H1 (cell line): ENCODE measurements at regions not wholly inside any gene's neighbourhood (a gene's known extent, or its start where the extent isn't known, plus 50 kb on each side); places are given as distances from the start of the nearest gene placed in this dataset.
A peak's percentile ranks its signal among the peaks of the same experiment; 100 is the strongest.

Source experiments
- CTCF ChIA-PET: fragments of 300-600 bp; sonication (Branson Sonifier 250); formaldehyde crosslinking; loops from one replicate; lab custom pipeline; 2021; ENCODE audit not compliant: partially characterized antibody; lab: Charles Lee
- POLR2A ChIA-PET: fragments of 300-600 bp; sonication (Branson Sonifier 250); formaldehyde crosslinking; loops from one replicate; lab custom pipeline; 2021; ENCODE audit warnings: inconsistent platforms; ENCODE audit not compliant: partially characterized antibody; lab: Charles Lee
- DNase-seq, 2 experiments: peaks; one replicate each; pipeline versions ENCODE4 v3.0.0 to v3.0.0-alpha.2; 2010 to 2022; ENCODE audit warnings: low spot score in 2 of 2, low read depth in 1 of 2, mixed read lengths in 1 of 2
- FAIRE-seq: peaks from 2 replicates; lab custom pipeline; 2011; peaks lifted over from hg19 to GRCh38; lab: Jason Lieb, UNC
- H2AFZ ChIP-seq: 2 replicates; pipeline ENCODE4 v1.8.1; 2012; ENCODE audit warnings: low read length, inconsistent platforms
- H2AK5ac ChIP-seq: 2 replicates; pipeline ENCODE4 v1.6.1; 2013; ENCODE audit warnings: low read depth, low read length
- H2BK120ac ChIP-seq: replicated peaks from 2 replicates; pipeline ENCODE3; 2013; ENCODE audit warnings: low read depth, low read length, inconsistent platforms
- H2BK12ac ChIP-seq: 2 replicates; pipeline ENCODE4 v1.6.1; 2013; ENCODE audit warnings: low read depth, low read length
- H2BK15ac ChIP-seq: 2 replicates; pipeline ENCODE4 v1.6.1; 2013; ENCODE audit warnings: low read length
- H2BK20ac ChIP-seq: 2 replicates; pipeline ENCODE4 v1.6.1; 2013; ENCODE audit warnings: low read length
- H2BK5ac ChIP-seq: 2 replicates; pipeline ENCODE4 v1.6.1; 2013; ENCODE audit warnings: low read depth, low read length
- H3K14ac ChIP-seq: 2 replicates; pipeline ENCODE4 v1.6.1; 2013; ENCODE audit warnings: inconsistent platforms; ENCODE audit not compliant: insufficient read length
- H3K18ac ChIP-seq: 2 replicates; pipeline ENCODE4 v1.6.1; 2013; ENCODE audit warnings: low read length; ENCODE audit errors: extremely low read depth
- H3K23ac ChIP-seq: 2 replicates; pipeline ENCODE4 v1.6.1; 2013; ENCODE audit warnings: inconsistent platforms; ENCODE audit not compliant: insufficient read length
- H3K23me2 ChIP-seq: 2 replicates; pipeline ENCODE4 v1.6.1; 2013; ENCODE audit warnings: low read depth, low read length
- H3K27ac ChIP-seq: 2 replicates; pipeline ENCODE4 v1.6.1; 2011; ENCODE audit warnings: low read depth, low read length, inconsistent platforms
- H3K27me3 ChIP-seq, 4 experiments: replicated peaks in 1 of 4; 1 replicate in 1 of 4; 2 replicates in 3 of 4; pipeline versions ENCODE4 v1.6.1 to v1.8.1; 2011 to 2013; ENCODE audit warnings: low read length in 3 of 4, mild to moderate bottlenecking in 3 of 4, inconsistent platforms in 2 of 4, mixed read lengths in 2 of 4, moderate library complexity in 1 of 4; ENCODE audit not compliant: control insufficient read depth in 3 of 4, insufficient read depth in 3 of 4; ENCODE audit errors: extremely low read depth in 1 of 4
- H3K36me3 ChIP-seq, 4 experiments: 2 replicates each; pipeline versions ENCODE4 v1.6.1 to v1.8.1; 2011 to 2013; ENCODE audit warnings: mild to moderate bottlenecking in 4 of 4, low read length in 3 of 4, moderate library complexity in 2 of 4, control low read depth in 1 of 4, inconsistent platforms in 1 of 4; ENCODE audit not compliant: insufficient read depth in 4 of 4, control insufficient read depth in 2 of 4
- H3K4ac ChIP-seq: replicated peaks from 2 replicates; pipeline ENCODE3; 2013; ENCODE audit warnings: low read length, low read depth, mixed read lengths, inconsistent platforms; ENCODE audit not compliant: insufficient read length
- H3K4me1 ChIP-seq, 4 experiments: replicated peaks in 1 of 4; 1 replicate in 1 of 4; 2 replicates in 3 of 4; pipeline versions ENCODE4 v1.6.1 to v1.8.1; 2011 to 2013; ENCODE audit warnings: low read length in 3 of 4, inconsistent platforms in 2 of 4, mixed read lengths in 1 of 4; ENCODE audit not compliant: insufficient read depth in 4 of 4, control insufficient read depth in 3 of 4
- H3K4me2 ChIP-seq, 2 experiments: 2 replicates each; pipeline versions ENCODE4 v1.6.1 to v1.8.1; 2011 to 2013; ENCODE audit warnings: low read depth in 2 of 2, low read length in 2 of 2, control low read depth in 1 of 2, inconsistent platforms in 1 of 2, mild to moderate bottlenecking in 1 of 2; ENCODE audit not compliant: insufficient read depth in 1 of 2
- H3K4me3 ChIP-seq, 4 experiments: fragments of 200-600, 300-600 bp in 1 of 4; sonication (generic), shearing (Covaris generic), sonication (Bioruptor Twin) in 1 of 4; 2 replicates each; pipeline versions ENCODE4 v1.5.1 to v1.8.1; 2011 to 2016; ENCODE audit warnings: low read length in 4 of 4, low read depth in 3 of 4, control low read depth in 2 of 4, inconsistent platforms in 2 of 4, mild to moderate bottlenecking in 2 of 4, mixed read lengths in 1 of 4, moderate library complexity in 1 of 4; ENCODE audit not compliant: insufficient read depth in 2 of 4; ENCODE audit errors: extremely low read depth in 1 of 4
- H3K56ac ChIP-seq: replicated peaks from 2 replicates; pipeline ENCODE3; 2013; ENCODE audit warnings: low read depth, mild to moderate bottlenecking, mixed read lengths, low read length, inconsistent platforms; ENCODE audit not compliant: insufficient read length
- H3K79me1 ChIP-seq: 2 replicates; pipeline ENCODE4 v1.6.1; 2013; ENCODE audit warnings: low read depth, low read length, control low read depth
- H3K79me2 ChIP-seq, 2 experiments: 2 replicates each; pipeline versions ENCODE4 v1.6.1 to v1.8.1; 2012 to 2013; ENCODE audit warnings: low read length in 2 of 2, mild to moderate bottlenecking in 2 of 2, inconsistent platforms in 1 of 2; ENCODE audit not compliant: insufficient read depth in 2 of 2, control insufficient read depth in 1 of 2
- H3K9ac ChIP-seq, 4 experiments: replicated peaks in 1 of 4; 1 replicate in 1 of 4; 2 replicates in 3 of 4; pipeline versions ENCODE4 v1.6.1 to v1.8.1; 2011 to 2013; ENCODE audit warnings: low read depth in 3 of 4, low read length in 3 of 4, control low read depth in 2 of 4, mild to moderate bottlenecking in 2 of 4, moderate library complexity in 2 of 4, inconsistent platforms in 1 of 4; ENCODE audit errors: extremely low read depth in 1 of 4
- H3K9me3 ChIP-seq, 2 experiments: 2 replicates each; pipeline versions ENCODE4 v1.6.1 to v1.8.1; 2012 to 2013; ENCODE audit warnings: mild to moderate bottlenecking in 2 of 2, moderate library complexity in 2 of 2, control low read depth in 1 of 2, inconsistent platforms in 1 of 2, low read depth in 1 of 2, low read length in 1 of 2, mixed read lengths in 1 of 2; ENCODE audit not compliant: insufficient read depth in 2 of 2
- H4K20me1 ChIP-seq, 2 experiments: replicated peaks in 1 of 2; 2 replicates each; pipeline versions ENCODE3 to v1.8.1; 2011 to 2013; ENCODE audit warnings: inconsistent platforms in 2 of 2, low read length in 2 of 2, mild to moderate bottlenecking in 1 of 2; ENCODE audit not compliant: insufficient read depth in 2 of 2, control insufficient read depth in 1 of 2
- H4K5ac ChIP-seq: 2 replicates; pipeline ENCODE4 v1.6.1; 2013; ENCODE audit warnings: low read length, low read depth, mixed read lengths, inconsistent platforms; ENCODE audit not compliant: insufficient read length
- H4K8ac ChIP-seq: 2 replicates; pipeline ENCODE4 v1.8.0; 2013; ENCODE audit warnings: mild to moderate bottlenecking, moderate library complexity, low read length, inconsistent platforms; ENCODE audit not compliant: insufficient read depth; ENCODE audit errors: extremely low read depth
- H4K91ac ChIP-seq: replicated peaks from 2 replicates; pipeline ENCODE3; 2013; ENCODE audit warnings: low read length, mixed read lengths, inconsistent platforms; ENCODE audit not compliant: insufficient read length
- BACH1 ChIP-seq: IDR thresholded peaks from 2 replicates; pipeline ENCODE4 v1.6.1; 2012; ENCODE audit warnings: low read length, improper control_type of control experiment
- CEBPB ChIP-seq: IDR thresholded peaks from 2 replicates; pipeline ENCODE4 v1.6.1; 2012; ENCODE audit warnings: low read depth, low read length
- KDM1A ChIP-seq: fragments of 200-600, 300-600 bp; sonication (generic); IDR thresholded peaks from 2 replicates; pipeline ENCODE4 v1.7.1; 2016; ENCODE audit warnings: mild to moderate bottlenecking, low read length, borderline replicate concordance
- WGBS, 2 experiments: shearing (Covaris generic) in 1 of 2; methylation state at CpG; one replicate each; pipeline versions ENCODE4 v1.1.6 to v1.1.7; 2013 to 2015; ENCODE audit warnings: low lambda C conversion rate in 2 of 2, mixed read lengths in 2 of 2, inconsistent platforms in 1 of 2, low coverage in 1 of 2, missing lambda C conversion rate in 1 of 2; ENCODE audit not compliant: insufficient replicate concordance in 2 of 2, insufficient coverage in 1 of 2, insufficient read length in 1 of 2; ENCODE audit errors: extremely low coverage in 1 of 2, missing lambda C conversion rate in 1 of 2; 5-methylcytosine and 5-hydroxymethylcytosine counted together

DNA sequence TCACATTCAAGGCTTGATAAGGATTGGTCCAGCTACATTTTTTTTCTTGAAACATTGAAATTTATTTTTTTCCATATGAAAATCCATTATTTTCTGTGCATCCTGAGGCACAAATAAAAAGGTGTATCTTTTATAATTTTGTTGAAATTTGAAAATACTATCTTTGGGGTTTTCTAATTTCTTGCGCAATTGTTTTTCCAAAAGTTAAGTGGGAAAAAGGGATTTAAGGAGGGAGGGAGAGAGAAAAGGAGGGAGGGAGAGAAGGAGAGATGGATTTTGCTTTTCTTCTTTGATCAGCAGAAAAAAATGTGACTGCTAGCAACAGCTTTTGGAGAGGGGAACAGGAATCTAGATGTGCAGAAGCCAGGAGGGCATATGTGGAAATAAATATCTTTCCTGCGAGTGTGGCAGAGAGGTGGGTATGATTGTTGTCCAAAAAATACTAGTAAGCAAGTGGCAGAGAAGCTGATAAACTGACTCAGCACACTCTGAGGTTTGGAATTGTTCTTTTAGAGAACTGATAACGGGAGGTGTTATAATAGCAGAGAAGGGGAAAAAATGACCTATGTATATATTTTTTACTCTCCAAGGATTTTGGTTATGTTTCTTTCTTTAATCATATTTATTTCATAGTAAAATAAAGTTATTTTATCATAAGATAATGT lies 61.2 kb upstream of the EDNRB start:
- H3K18ac ChIP-seq, result no peak overlapping the region
- no peak overlapping the region for H3K4ac ChIP-seq
- no peak overlapping the region for H3K4me2 ChIP-seq
- no peak overlapping the region for H3K4me3 ChIP-seq
- no peak overlapping the region for H3K27ac ChIP-seq
- H2BK120ac ChIP-seq, result no peak overlapping the region
- 87% methylated on average over 3 of the region's 3 CpGs; no CpG with 5 or more reads in 1 of the 2 experiments for WGBS, 2 experiments
- no peaks in the 10 kb centered on the region for H4K20me1 ChIP-seq
- FAIRE-seq (no peak), DNase-seq (no peak)
- H3K4me1 ChIP-seq, result no peaks in the 10 kb centered on the region; a peak in 1 of 7 replicates
- no peak overlapping the region for H2BK12ac ChIP-seq
- no peaks in the 10 kb centered on the region for H3K36me3 ChIP-seq
- no peak overlapping the region for H4K8ac ChIP-seq
- TF ChIP-seq CEBPB, result peak; percentile 68; the same call in 1 of the 2 replicates
- peak; percentile 69 for TF ChIP-seq BACH1
- no peak for TF ChIP-seq KDM1A
- peak overlapping the region; percentile 96 for H2AFZ ChIP-seq
- no peak overlapping the region for H3K14ac ChIP-seq
- no peaks in the 10 kb centered on the region for H3K79me1 ChIP-seq
- H3K9me3 ChIP-seq, result peaks cover 6 to 8% of the 10 kb centered on the region in 2 experiments; a peak in 2 of 4 replicates
- no peak overlapping the region for H2AK5ac ChIP-seq
- peak overlapping the region; percentile 25; the same call in 1 of the 2 replicates for H2BK20ac ChIP-seq
- no peak overlapping the region for H3K56ac ChIP-seq
- no peaks in the 10 kb centered on the region for H3K23me2 ChIP-seq
- H3K9ac ChIP-seq, result no peak overlapping the region
- no peak overlapping the region for H4K5ac ChIP-seq
- H3K79me2 ChIP-seq, result no peaks in the 10 kb centered on the region
- H4K91ac ChIP-seq, result no peak overlapping the region
- CTCF ChIA-PET, result no interaction called here
- no peaks in the 10 kb centered on the region for H3K27me3 ChIP-seq
- H3K23ac ChIP-seq, result no peak overlapping the region
- H2BK5ac ChIP-seq, result peak overlapping the region; percentile 25; the same call in 1 of the 2 replicates
- POLR2A ChIA-PET, result no interaction called here
- no peak overlapping the region for H2BK15ac ChIP-seq
